ENCODE measurements at regions not wholly inside any gene's neighbourhood (a gene's known extent, or its start where the extent isn't known, plus 50 kb on each side); places are given as distances from the start of the nearest gene placed in this dataset.

DNA sequence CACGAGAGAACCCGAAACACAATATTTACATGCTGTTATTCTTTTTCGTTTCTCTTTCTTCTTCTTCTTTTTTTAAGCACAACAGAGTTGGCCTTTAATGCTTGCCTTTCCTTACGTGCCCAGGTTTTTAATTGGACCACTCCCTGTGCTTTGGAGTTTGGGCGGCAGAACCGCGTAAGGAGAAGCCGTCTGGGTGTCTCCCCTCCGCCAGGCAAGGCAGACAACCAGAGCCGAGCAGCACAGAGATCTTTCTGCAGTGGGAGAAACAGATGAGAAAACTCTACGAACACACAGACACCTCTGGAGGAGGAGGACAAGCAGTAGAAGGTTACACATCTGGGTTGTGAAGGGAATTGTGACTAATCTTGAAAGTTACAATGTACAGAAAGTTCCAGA is 150.0 kb upstream of the UBL3 start:
- Histone ChIP-seq H3K4me1 (ENCODE audit: control insufficient read depth in 2 of 2, insufficient read depth in 2 of 2, low read length in 2 of 2) (no peaks in the 10 kb centered on the region), H3K9me3 (ENCODE audit: control extremely low read depth in 1 of 3, control insufficient read depth in 2 of 3, insufficient read depth in 1 of 3, low read length in 2 of 3) (no peaks in the 10 kb centered on the region), H3K79me2 (ENCODE audit: control insufficient read depth, insufficient read depth, low read length) (no peaks in the 10 kb centered on the region), H3K27me3 (replicated peaks in 1 of 4; ENCODE audit: control extremely low read depth in 1 of 4, control insufficient read depth in 3 of 4, insufficient read depth in 4 of 4, low read length in 3 of 4) (no peaks in the 10 kb centered on the region), H3K36me3 (replicated peaks in 1 of 2; ENCODE audit: control extremely low read depth in 1 of 2, control insufficient read depth in 1 of 2, extremely low read depth in 1 of 2, insufficient read depth in 2 of 2, low read length in 1 of 2) (no peaks in the 10 kb centered on the region), H3K4me3 (ENCODE audit: control extremely low read depth in 1 of 5, extremely low read depth in 1 of 5, insufficient read depth in 1 of 5, low read depth in 2 of 5, low read length in 4 of 5) (no peak overlapping the region), H3K27ac (ENCODE audit: low read length in 2 of 2) (no peak overlapping the region), H2AFZ (ENCODE audit: insufficient read depth, low read depth, low read length, poor library complexity, severe bottlenecking) (no peak overlapping the region), H4K20me1 (ENCODE audit: control insufficient read depth, insufficient read depth, low read length, poor library complexity, severe bottlenecking) (no peaks in the 10 kb centered on the region), H3K9ac (ENCODE audit: low read length) (no peak overlapping the region), H3K4me2 (replicated peaks; ENCODE audit: low read depth, low read length, poor library complexity, severe bottlenecking) (no peak overlapping the region)
- intact Hi-C loops (cut with micrococcal nuclease): no loop called here
- no peak for DNase-seq
- Mint-ChIP-seq H3K27me3 (peaks cover 21% of the 10 kb centered on the region), H3K4me1 (no peaks in the 10 kb centered on the region), H3K9me3 (ENCODE audit: insufficient read depth) (no peaks in the 10 kb centered on the region), H3K27ac (no peak overlapping the region), H3K4me3 (no peak overlapping the region)
- no peak for ATAC-seq (ENCODE audit: low read depth)
- WGBS (ENCODE audit: insufficient coverage): 93% methylated on average over 10 of the region's 11 CpGs
- ChIA-PET POLR2A (no interaction called here), CTCF (no interaction called here)
- TF ChIP-seq, protein P1, sequence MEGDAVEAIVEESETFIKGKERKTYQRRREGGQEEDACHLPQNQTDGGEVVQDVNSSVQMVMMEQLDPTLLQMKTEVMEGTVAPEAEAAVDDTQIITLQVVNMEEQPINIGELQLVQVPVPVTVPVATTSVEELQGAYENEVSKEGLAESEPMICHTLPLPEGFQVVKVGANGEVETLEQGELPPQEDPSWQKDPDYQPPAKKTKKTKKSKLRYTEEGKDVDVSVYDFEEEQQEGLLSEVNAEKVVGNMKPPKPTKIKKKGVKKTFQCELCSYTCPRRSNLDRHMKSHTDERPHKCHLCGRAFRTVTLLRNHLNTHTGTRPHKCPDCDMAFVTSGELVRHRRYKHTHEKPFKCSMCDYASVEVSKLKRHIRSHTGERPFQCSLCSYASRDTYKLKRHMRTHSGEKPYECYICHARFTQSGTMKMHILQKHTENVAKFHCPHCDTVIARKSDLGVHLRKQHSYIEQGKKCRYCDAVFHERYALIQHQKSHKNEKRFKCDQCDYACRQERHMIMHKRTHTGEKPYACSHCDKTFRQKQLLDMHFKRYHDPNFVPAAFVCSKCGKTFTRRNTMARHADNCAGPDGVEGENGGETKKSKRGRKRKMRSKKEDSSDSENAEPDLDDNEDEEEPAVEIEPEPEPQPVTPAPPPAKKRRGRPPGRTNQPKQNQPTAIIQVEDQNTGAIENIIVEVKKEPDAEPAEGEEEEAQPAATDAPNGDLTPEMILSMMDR (IDR thresholded peaks at IDR 0.05): no peak
- TF ChIP-seq EZH2 (IDR thresholded peaks at IDR 0.05; ENCODE audit: borderline replicate concordance, insufficient read depth, low read depth, low read length, poor library complexity, severe bottlenecking): no peak

DNA sequence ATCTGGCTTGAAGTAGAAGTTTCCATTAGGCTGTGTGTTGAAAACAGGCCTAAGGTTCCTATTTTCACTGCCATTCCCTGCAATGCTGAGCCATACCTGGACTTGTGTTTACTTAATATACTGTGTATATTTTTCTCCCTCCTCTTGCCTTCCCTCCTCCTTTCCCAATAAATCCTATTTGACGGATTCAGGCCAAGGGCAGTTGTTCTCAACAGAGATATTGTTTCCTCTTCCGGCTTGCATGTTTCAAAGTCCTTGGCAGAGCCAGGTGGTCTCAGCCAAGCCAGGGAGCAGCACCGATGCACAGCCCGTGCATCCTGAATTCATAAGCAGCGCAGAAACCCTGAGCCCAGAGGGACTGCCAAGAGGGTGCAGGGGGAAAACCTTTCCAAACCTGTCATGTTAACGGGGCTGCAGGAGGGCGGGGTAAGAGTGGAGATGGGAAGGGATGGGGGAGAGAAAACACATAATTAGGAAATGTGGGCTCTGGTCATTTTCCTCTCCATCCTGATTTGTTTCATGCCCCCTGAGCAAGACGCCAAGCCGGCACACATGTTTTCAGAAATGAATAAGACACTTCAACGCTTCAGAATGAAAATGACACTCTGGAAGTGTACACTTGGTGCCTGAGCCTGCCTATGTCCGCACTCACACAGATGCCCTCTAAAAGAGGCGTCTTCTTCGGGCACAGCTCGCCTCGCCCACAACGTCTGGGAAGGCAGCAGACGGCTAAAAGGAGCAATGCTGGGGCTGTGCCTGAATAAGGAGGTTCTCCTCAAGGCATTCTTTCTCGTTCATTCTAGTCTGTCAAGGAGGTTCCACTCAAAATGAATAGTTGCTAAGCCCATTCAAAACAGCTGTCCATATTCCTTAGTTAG is 149.3 kb upstream of the UBL3 start:
- Histone ChIP-seq H3K79me2 (ENCODE audit: control insufficient read depth, insufficient read depth, low read length) (no peaks in the 10 kb centered on the region), H2AFZ (ENCODE audit: insufficient read depth, low read depth, low read length, poor library complexity, severe bottlenecking) (no peak overlapping the region), H3K36me3 (replicated peaks in 1 of 2; ENCODE audit: control extremely low read depth in 1 of 2, control insufficient read depth in 1 of 2, extremely low read depth in 1 of 2, insufficient read depth in 2 of 2, low read length in 1 of 2) (no peaks in the 10 kb centered on the region), H3K4me2 (replicated peaks; ENCODE audit: low read depth, low read length, poor library complexity, severe bottlenecking) (no peak overlapping the region), H3K9me3 (ENCODE audit: control extremely low read depth in 1 of 3, control insufficient read depth in 2 of 3, insufficient read depth in 1 of 3, low read length in 2 of 3) (no peaks in the 10 kb centered on the region), H3K4me1 (ENCODE audit: control insufficient read depth in 2 of 2, insufficient read depth in 2 of 2, low read length in 2 of 2) (no peaks in the 10 kb centered on the region), H3K9ac (ENCODE audit: low read length) (no peak overlapping the region), H4K20me1 (ENCODE audit: control insufficient read depth, insufficient read depth, low read length, poor library complexity, severe bottlenecking) (no peaks in the 10 kb centered on the region), H3K27me3 (replicated peaks in 1 of 4; ENCODE audit: control extremely low read depth in 1 of 4, control insufficient read depth in 3 of 4, insufficient read depth in 4 of 4, low read length in 3 of 4) (no peaks in the 10 kb centered on the region), H3K4me3 (ENCODE audit: control extremely low read depth in 1 of 5, extremely low read depth in 1 of 5, insufficient read depth in 1 of 5, low read depth in 2 of 5, low read length in 4 of 5) (no peak overlapping the region), H3K27ac (ENCODE audit: low read length in 2 of 2) (no peak overlapping the region)
- DNase-seq: no peak
- peaks cover 14% of the 10 kb centered on the region for H3K27me3 Mint-ChIP-seq
- 94% methylated on average over 16 of the region's 18 CpGs for WGBS (ENCODE audit: insufficient coverage)
- ChIA-PET CTCF (no interaction called here), POLR2A (no interaction called here)
- no peak for ATAC-seq (ENCODE audit: low read depth)
- no peaks in the 10 kb centered on the region for H3K9me3 Mint-ChIP-seq (ENCODE audit: insufficient read depth)
- H3K27ac Mint-ChIP-seq: no peak overlapping the region
- H3K4me3 Mint-ChIP-seq: no peak overlapping the region
- intact Hi-C loops (cut with micrococcal nuclease): no loop called here
- no peak for TF ChIP-seq EZH2 (IDR thresholded peaks at IDR 0.05; ENCODE audit: borderline replicate concordance, insufficient read depth, low read depth, low read length, poor library complexity, severe bottlenecking)
- TF ChIP-seq, protein P1 (IDR thresholded peaks at IDR 0.05): no peak
- no peaks in the 10 kb centered on the region for H3K4me1 Mint-ChIP-seq

Measured in B cell (primary cell).